A673 (cell line): ENCODE measurements at regions not wholly inside any gene's neighbourhood (a gene's known extent, or its start where the extent isn't known, plus 50 kb on each side); places are given as distances from the start of the nearest gene placed in this dataset.

ENCODE experiments used
- BruUV-seq: library from RNA; stranded (reverse); fragments of 400-500 nt; replicated peaks from 2 replicates; lab custom pipeline; 2021; lab: Mats Ljungman, UMichigan
- CTCF ChIA-PET: fragments of 300-600 bp; sonication (Branson Sonifier 250); formaldehyde crosslinking; loops from one replicate; lab custom pipeline; 2022; ENCODE audit warnings: antibody characterized with exemption; lab: Charles Lee
- POLR2A ChIA-PET: fragments of 300-600 bp; sonication (Branson Sonifier 250); formaldehyde crosslinking; loops from one replicate; lab custom pipeline; 2022; ENCODE audit warnings: antibody characterized with exemption; ENCODE audit not compliant: low non-redundant PET; lab: Charles Lee
- DNase-seq: peaks from one replicate; pipeline ENCODE4 v3.0.0-alpha.2; 2015; ENCODE audit warnings: low spot score
- H3K27ac ChIP-seq: fragments of 200-600 bp; sonication (generic); 2 replicates; pipeline ENCODE4 v1.5.1; 2016; ENCODE audit warnings: mixed run types, low read depth, mild to moderate bottlenecking, mixed read lengths, antibody characterized with exemption, low read length; ENCODE audit not compliant: poor library complexity, severe bottlenecking
- H3K27me3 ChIP-seq: fragments of 200-600 bp; sonication (generic); replicated peaks from 2 replicates; pipeline ENCODE4 v1.6.1; 2017; ENCODE audit warnings: mixed run types, low read depth, mild to moderate bottlenecking, mixed read lengths, antibody characterized with exemption, low read length; ENCODE audit not compliant: insufficient read depth, poor library complexity
- H3K36me3 ChIP-seq: fragments of 200-600 bp; sonication (generic); 2 replicates; pipeline ENCODE4 v1.6.1; 2016; ENCODE audit warnings: mixed run types, mild to moderate bottlenecking, mixed read lengths, antibody characterized with exemption, low read length; ENCODE audit not compliant: insufficient read depth, poor library complexity, severe bottlenecking
- H3K4me1 ChIP-seq: fragments of 200-600 bp; sonication (generic); 2 replicates; pipeline ENCODE4 v1.6.1; 2017; ENCODE audit warnings: mixed run types, mild to moderate bottlenecking, mixed read lengths, antibody characterized with exemption, low read length; ENCODE audit not compliant: insufficient read depth, poor library complexity, severe bottlenecking
- H3K4me3 ChIP-seq: fragments of 200-600 bp; sonication (generic); 2 replicates; pipeline ENCODE4 v1.5.1; 2016; ENCODE audit warnings: low read depth, mixed run types, mild to moderate bottlenecking, mixed read lengths, low read length; ENCODE audit not compliant: poor library complexity, severe bottlenecking
- H3K9me3 ChIP-seq: fragments of 200-600 bp; sonication (generic); 2 replicates; pipeline ENCODE4 v1.6.1; 2016; ENCODE audit warnings: mixed run types, low read depth, mild to moderate bottlenecking, mixed read lengths, antibody characterized with exemption, low read length; ENCODE audit not compliant: poor library complexity, severe bottlenecking
- EZH2 ChIP-seq: fragments of 200-600 bp; sonication (generic); IDR thresholded peaks from 2 replicates; pipeline ENCODE4 v1.6.1; 2017; ENCODE audit warnings: borderline replicate concordance, low read depth, mild to moderate bottlenecking, mixed read lengths, antibody characterized with exemption, low read length; ENCODE audit not compliant: poor library complexity, severe bottlenecking
- intact Hi-C: fragments of 100-400 bp; cut with micrococcal nuclease; formaldehyde crosslinking; loops from one replicate; pipeline ENCODE4 v1.10.0; 2022; ENCODE audit not compliant: unreplicated experiment
- TF ChIP-seq, protein P1 (sequence below): fragments of 300-800, 200-600 bp; sonication (generic); conservative IDR thresholded peaks from 2 replicates; pipeline ENCODE4 v1.5.1; 2017; ENCODE audit warnings: low read depth, mild to moderate bottlenecking, antibody characterized with exemption, low read length, moderate library complexity, mixed read lengths

DNA sequence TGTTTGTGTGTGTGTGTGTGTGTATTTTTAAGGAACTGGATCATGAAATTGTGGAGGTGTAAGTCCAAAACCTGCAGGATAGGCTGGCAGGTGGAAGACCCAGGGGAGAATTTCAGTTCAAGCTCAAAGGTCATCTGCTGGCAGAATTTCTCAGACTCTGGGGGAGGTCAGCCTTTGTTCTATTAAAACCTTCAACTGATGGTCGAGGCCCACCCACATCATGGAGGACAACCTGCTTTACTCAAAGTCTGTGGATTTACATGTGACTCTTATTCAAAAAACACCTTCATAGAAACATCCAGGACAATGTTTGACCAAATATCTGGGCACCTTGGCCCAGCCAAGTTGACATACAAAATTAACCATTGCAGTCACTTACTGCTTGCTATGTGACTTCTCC, 157.2 kb downstream of the EDEM1 start:
- ChIA-PET POLR2A (no interaction called here), CTCF (no interaction called here)
- Histone ChIP-seq H3K4me3 (no peak overlapping the region), H3K27ac (no peak overlapping the region), H3K4me1 (no peaks in the 10 kb centered on the region), H3K9me3 (no peaks in the 10 kb centered on the region), H3K36me3 (no peaks in the 10 kb centered on the region), H3K27me3 (no peaks in the 10 kb centered on the region)
- intact Hi-C loops: no loop called here
- no peak for DNase-seq
- TF ChIP-seq EZH2: no peak
- TF ChIP-seq, protein P1, sequence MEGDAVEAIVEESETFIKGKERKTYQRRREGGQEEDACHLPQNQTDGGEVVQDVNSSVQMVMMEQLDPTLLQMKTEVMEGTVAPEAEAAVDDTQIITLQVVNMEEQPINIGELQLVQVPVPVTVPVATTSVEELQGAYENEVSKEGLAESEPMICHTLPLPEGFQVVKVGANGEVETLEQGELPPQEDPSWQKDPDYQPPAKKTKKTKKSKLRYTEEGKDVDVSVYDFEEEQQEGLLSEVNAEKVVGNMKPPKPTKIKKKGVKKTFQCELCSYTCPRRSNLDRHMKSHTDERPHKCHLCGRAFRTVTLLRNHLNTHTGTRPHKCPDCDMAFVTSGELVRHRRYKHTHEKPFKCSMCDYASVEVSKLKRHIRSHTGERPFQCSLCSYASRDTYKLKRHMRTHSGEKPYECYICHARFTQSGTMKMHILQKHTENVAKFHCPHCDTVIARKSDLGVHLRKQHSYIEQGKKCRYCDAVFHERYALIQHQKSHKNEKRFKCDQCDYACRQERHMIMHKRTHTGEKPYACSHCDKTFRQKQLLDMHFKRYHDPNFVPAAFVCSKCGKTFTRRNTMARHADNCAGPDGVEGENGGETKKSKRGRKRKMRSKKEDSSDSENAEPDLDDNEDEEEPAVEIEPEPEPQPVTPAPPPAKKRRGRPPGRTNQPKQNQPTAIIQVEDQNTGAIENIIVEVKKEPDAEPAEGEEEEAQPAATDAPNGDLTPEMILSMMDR: no peak
- no TSS peak for BruUV-seq

DNA sequence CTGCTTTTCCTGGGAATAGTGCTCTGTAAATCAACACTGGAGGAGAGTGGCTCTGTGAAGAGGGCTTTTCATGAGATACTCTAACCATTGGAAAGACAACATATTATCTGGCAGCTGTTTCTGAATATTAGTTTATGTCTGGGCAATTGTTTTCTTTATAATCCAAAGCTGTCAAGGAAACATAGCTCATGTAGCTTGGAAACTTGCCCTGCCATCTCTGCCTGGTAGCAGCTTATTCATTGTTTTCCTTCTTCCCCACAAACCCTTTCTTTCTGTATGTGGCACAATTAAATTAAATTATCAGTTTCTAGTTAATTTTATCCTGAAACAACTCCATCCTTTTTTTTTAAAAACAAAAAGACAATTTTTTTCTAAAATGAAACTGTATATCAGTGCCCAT, 160.0 kb downstream of the EDEM1 start:
- Histone ChIP-seq H3K27ac (no peak overlapping the region), H3K4me1 (no peaks in the 10 kb centered on the region), H3K36me3 (no peaks in the 10 kb centered on the region), H3K27me3 (no peaks in the 10 kb centered on the region), H3K4me3 (no peak overlapping the region), H3K9me3 (no peaks in the 10 kb centered on the region)
- TF ChIP-seq, protein P1: no peak
- ChIA-PET POLR2A (no interaction called here), CTCF (no interaction called here)
- no TSS peak for BruUV-seq
- no peak for DNase-seq
- intact Hi-C loops: no loop called here

DNA sequence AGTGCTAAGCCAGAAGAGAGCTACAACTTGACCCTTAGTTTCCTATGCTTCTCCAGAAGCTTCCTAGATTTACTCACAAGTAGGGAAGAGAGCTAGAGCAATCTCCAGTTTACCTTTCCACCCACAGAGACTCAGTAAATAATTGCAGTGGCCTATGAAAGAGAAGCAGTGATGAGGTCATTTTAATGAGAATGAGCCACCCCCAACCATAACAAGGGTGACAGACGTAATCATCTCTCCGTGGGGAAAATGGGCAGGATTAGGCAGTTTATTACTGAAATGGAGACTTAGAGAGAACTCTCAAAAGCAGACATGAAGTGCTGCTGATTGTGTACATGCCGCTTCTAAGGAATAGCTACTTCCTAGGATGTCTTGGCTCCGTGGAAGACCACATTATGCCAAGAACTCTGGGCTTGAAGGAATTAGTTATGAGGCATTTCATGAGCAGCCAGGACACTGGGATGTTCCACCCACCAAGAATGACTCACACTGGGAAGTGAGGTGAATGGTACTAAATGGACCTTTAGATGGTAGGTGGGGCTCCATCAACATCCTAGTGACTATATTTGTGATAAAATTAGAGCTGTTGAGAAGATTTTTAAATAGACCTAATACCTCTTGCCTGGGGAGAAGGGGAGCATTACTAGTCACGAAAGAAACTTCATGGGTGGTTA, 160.9 kb downstream of the EDEM1 start:
- Histone ChIP-seq H3K27ac (no peak overlapping the region), H3K36me3 (no peaks in the 10 kb centered on the region), H3K9me3 (no peaks in the 10 kb centered on the region), H3K4me1 (no peaks in the 10 kb centered on the region), H3K27me3 (no peaks in the 10 kb centered on the region), H3K4me3 (no peak overlapping the region)
- intact Hi-C loops: no loop called here
- BruUV-seq: no TSS peak
- POLR2A ChIA-PET: no interaction called here
- no peak for DNase-seq
- CTCF ChIA-PET: no interaction called here
- no peak for TF ChIP-seq EZH2
- TF ChIP-seq, protein P1: no peak
